ENCODE measurements at regions not wholly inside any gene's neighbourhood (a gene's known extent, or its start where the extent isn't known, plus 50 kb on each side); places are given as distances from the start of the nearest gene placed in this dataset.
"Not testable (repeated sequence)": the region's sequence is repeated elsewhere in the genome, so short reads cannot be mapped to it uniquely, and the experiment has no call there.

DNA sequence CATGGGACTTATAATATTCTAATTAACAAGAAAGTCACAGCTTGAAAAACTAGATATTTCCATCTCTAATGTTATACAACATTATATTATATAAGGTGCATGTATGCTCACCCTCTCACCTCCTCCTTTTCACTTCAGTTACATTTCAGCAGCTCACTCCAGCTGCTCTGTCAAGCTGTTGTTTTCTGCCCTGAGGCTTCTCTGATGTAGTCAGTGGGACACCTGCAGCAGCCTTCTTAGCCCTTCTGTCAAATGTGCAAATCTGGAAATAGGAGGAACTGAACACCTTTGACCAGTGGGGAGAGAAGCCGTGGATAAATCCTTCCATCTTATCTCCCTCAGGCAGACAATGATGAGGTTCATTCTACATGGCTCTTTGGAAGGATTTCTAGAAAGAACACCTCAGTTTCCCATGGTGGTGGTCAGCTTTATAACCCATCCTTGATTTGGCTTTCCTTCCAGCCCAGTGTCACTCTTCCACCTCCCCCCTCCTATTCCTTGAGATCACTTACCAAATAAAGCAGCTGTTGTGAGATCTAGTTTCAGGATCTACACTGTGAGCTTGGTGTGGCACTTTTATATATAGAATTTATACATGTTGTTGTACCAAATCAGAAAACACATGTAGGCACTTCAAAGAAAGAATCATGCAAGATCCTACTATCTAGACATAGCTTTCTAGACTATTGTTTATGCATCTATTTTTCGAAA lies 79.6 kb upstream of the STK38L start:
- peaks cover 21% of the 10 kb centered on the region for H3K9me3 Mint-ChIP-seq
- 81 to 100% methylated on average over 1 to 2 of the region's 2 CpGs for WGBS, 2 experiments (ENCODE audit: insufficient coverage in 1 of 2, insufficient read length in 1 of 2)
- H3K27me3 Mint-ChIP-seq (ENCODE audit: insufficient read depth): peaks cover 6% of the 10 kb centered on the region
- H3K36me3 ChIP-seq (ENCODE audit: control insufficient read depth, insufficient read depth, low read length): no peaks in the 10 kb centered on the region
- H3K36me3 Mint-ChIP-seq (ENCODE audit: low read depth): peaks cover 1% of the 10 kb centered on the region
- H3K27me3 ChIP-seq (ENCODE audit: control insufficient read depth, insufficient read depth, low read length, poor library complexity, severe bottlenecking): no peaks in the 10 kb centered on the region
- H3K27ac Mint-ChIP-seq: no peak overlapping the region
- peaks cover 6% of the 10 kb centered on the region for H3K4me1 Mint-ChIP-seq
- no peak for DNase-seq
- H3K27ac ChIP-seq (ENCODE audit: low read depth, low read length): no peak overlapping the region
- peaks cover 7% of the 10 kb centered on the region for H3K9me3 ChIP-seq (ENCODE audit: control insufficient read depth, low read length)
- no peak overlapping the region for H3K9ac ChIP-seq (ENCODE audit: extremely low read depth, low read length, poor library complexity, severe bottlenecking)
- H3K4me3 ChIP-seq (ENCODE audit: low read length): no peak overlapping the region
- TF ChIP-seq, protein P1, sequence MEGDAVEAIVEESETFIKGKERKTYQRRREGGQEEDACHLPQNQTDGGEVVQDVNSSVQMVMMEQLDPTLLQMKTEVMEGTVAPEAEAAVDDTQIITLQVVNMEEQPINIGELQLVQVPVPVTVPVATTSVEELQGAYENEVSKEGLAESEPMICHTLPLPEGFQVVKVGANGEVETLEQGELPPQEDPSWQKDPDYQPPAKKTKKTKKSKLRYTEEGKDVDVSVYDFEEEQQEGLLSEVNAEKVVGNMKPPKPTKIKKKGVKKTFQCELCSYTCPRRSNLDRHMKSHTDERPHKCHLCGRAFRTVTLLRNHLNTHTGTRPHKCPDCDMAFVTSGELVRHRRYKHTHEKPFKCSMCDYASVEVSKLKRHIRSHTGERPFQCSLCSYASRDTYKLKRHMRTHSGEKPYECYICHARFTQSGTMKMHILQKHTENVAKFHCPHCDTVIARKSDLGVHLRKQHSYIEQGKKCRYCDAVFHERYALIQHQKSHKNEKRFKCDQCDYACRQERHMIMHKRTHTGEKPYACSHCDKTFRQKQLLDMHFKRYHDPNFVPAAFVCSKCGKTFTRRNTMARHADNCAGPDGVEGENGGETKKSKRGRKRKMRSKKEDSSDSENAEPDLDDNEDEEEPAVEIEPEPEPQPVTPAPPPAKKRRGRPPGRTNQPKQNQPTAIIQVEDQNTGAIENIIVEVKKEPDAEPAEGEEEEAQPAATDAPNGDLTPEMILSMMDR (conservative IDR thresholded peaks at IDR 0.05): no peak
- no peak overlapping the region for H3K4me3 Mint-ChIP-seq
- H3K4me1 ChIP-seq (ENCODE audit: control insufficient read depth, insufficient read depth, low read length): no peaks in the 10 kb centered on the region

DNA sequence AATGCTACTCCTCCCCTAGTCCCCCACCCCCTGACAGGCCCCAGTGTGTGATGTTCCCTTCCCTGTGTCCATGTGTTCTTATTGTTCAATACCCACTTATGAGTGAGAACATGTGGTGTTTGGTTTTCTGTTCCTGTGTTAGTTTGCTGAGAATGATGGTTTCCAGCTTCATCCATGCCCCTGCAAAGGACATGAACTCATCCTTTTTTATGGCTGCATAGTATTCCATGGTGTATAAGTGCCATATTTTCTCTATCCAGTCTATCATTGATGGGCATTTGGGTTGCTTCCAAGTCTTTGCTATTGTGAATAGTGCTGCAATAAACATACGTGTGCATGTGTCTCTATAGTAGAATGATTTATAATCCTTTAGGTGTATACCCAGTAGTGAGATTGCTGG lies 78.1 kb upstream of the STK38L start:
- H3K4me3 Mint-ChIP-seq; H3K36me3 ChIP-seq (ENCODE audit: control insufficient read depth, insufficient read depth, low read length); H3K27me3 Mint-ChIP-seq (ENCODE audit: insufficient read depth); H3K4me1 ChIP-seq (ENCODE audit: control insufficient read depth, insufficient read depth, low read length); H3K9ac ChIP-seq (ENCODE audit: extremely low read depth, low read length, poor library complexity, severe bottlenecking); H3K9me3 ChIP-seq (ENCODE audit: control insufficient read depth, low read length); H3K4me3 ChIP-seq (ENCODE audit: low read length); H3K27ac ChIP-seq (ENCODE audit: low read depth, low read length); H3K27me3 ChIP-seq (ENCODE audit: control insufficient read depth, insufficient read depth, low read length, poor library complexity, severe bottlenecking); H3K36me3 Mint-ChIP-seq (ENCODE audit: low read depth); DNase-seq; H3K27ac Mint-ChIP-seq; H3K4me1 Mint-ChIP-seq: not testable (repeated sequence)
- peaks cover 31% of the 10 kb centered on the region for H3K9me3 Mint-ChIP-seq
- WGBS, 2 experiments (ENCODE audit: insufficient coverage in 1 of 2, insufficient read length in 1 of 2): no CpG with 5 or more reads among the region's 1 CpG

DNA sequence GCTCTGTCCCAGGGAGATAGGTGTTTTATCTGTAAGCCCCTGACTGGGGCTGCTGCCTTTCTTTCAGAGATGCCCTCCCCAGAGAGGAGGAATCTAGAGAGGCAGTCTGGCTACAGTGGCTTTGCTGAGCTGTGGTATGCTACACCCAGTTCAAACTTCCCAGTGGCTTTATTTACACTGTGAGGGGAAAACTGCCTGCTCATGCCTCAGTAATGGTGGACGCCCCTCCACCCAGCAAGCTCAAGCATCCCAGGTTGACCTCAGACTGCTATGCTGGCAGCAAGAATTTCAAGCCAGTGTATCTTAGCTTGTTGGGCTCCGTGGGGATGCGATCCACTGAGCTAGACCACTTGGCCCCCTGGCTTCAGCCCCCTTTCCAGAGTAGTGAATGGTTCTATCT lies 72.6 kb upstream of the STK38L start:
- DNase-seq; H3K27me3 Mint-ChIP-seq (ENCODE audit: insufficient read depth); H3K27ac ChIP-seq (ENCODE audit: low read depth, low read length); H3K4me3 Mint-ChIP-seq; H3K4me3 ChIP-seq (ENCODE audit: low read length); H3K9ac ChIP-seq (ENCODE audit: extremely low read depth, low read length, poor library complexity, severe bottlenecking); H3K4me1 ChIP-seq (ENCODE audit: control insufficient read depth, insufficient read depth, low read length); H3K36me3 ChIP-seq (ENCODE audit: control insufficient read depth, insufficient read depth, low read length); H3K27ac Mint-ChIP-seq; H3K27me3 ChIP-seq (ENCODE audit: control insufficient read depth, insufficient read depth, low read length, poor library complexity, severe bottlenecking); H3K4me1 Mint-ChIP-seq: not testable (repeated sequence)
- WGBS, 2 experiments (ENCODE audit: insufficient coverage in 1 of 2, insufficient read length in 1 of 2): 95 to 100% methylated on average over 2 to 3 of the region's 3 CpGs
- Mint-ChIP-seq H3K36me3 (ENCODE audit: low read depth) (peaks cover 12% of the 10 kb centered on the region), H3K9me3 (peaks cover 44% of the 10 kb centered on the region)
- peaks cover 24% of the 10 kb centered on the region for H3K9me3 ChIP-seq (ENCODE audit: control insufficient read depth, low read length)

DNA sequence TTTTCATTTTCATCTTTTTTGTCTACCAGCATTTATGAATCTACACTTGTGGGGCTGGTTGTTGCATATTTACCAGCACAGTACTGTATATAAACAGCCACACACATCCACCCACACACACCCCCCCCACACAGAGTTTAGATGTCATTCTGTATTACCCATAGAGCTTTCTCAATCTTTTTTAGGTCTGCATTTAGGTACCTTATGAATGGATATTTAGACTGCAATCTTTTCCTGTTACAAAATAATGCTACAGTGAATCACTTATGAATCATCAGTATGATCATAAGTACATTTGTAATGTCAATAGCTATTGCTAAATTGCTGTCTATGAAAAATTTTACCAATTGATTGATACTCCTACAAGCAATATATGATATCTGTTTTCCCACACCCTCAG lies 67.3 kb upstream of the STK38L start:
- peaks cover 17% of the 10 kb centered on the region for H3K4me1 Mint-ChIP-seq
- TF ChIP-seq, protein P1 (conservative IDR thresholded peaks at IDR 0.05): no peak
- Histone ChIP-seq H3K9ac (ENCODE audit: extremely low read depth, low read length, poor library complexity, severe bottlenecking) (no peak overlapping the region), H3K27ac (ENCODE audit: low read depth, low read length) (no peak overlapping the region), H3K27me3 (ENCODE audit: control insufficient read depth, insufficient read depth, low read length, poor library complexity, severe bottlenecking) (no peaks in the 10 kb centered on the region), H3K4me3 (ENCODE audit: low read length) (no peak overlapping the region), H3K4me1 (ENCODE audit: control insufficient read depth, insufficient read depth, low read length) (peaks cover 3% of the 10 kb centered on the region), H3K36me3 (ENCODE audit: control insufficient read depth, insufficient read depth, low read length) (no peaks in the 10 kb centered on the region), H3K9me3 (ENCODE audit: control insufficient read depth, low read length) (peaks cover 17% of the 10 kb centered on the region)
- peaks cover 17% of the 10 kb centered on the region for H3K9me3 Mint-ChIP-seq
- no peaks in the 10 kb centered on the region for H3K27me3 Mint-ChIP-seq (ENCODE audit: insufficient read depth)
- no peak for DNase-seq
- peaks cover 12% of the 10 kb centered on the region for H3K36me3 Mint-ChIP-seq (ENCODE audit: low read depth)
- no peak overlapping the region for H3K27ac Mint-ChIP-seq
- no peak overlapping the region for H3K4me3 Mint-ChIP-seq

Data from endodermal cell (in vitro differentiated cells).